ENCODE measurements at regions not wholly inside any gene's neighbourhood (a gene's known extent, or its start where the extent isn't known, plus 50 kb on each side); places are given as distances from the start of the nearest gene placed in this dataset.
A peak's percentile ranks its signal among the peaks of the same experiment; 100 is the strongest.

DNA sequence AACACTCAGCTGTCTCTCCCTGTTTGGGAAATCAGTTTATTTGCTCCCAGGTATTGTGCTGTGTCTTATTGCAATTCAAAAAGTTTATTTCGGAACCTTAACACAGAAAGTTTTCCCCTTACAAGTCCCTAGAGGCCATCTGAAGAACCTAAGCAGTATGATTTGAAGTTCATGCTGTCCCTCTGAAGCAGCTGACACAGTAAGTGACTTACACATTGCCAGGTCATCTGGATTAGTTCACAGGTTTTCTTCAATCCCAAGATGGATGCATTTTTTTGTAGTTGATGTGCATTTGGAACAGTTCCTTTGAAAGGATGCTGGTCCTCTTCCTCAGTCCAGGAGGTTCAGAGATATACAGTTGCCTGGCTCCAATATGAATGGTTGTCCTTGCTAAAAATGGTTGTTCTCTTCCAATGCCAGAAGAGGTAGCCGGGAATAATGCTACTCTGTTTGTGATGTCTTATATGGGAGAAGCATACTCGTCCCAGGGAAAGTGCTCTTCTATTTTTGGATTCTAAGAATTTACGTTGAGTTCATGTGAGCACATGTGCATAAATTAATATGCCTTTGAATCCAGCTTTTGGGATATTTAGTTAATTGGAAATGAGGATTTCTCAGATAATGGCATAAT lies 183.5 kb upstream of the PHYHIPL start:
- DNase-seq (ENCODE audit: low spot score) (no peak), ATAC-seq (no peak)
- ChIA-PET CTCF (no interaction called here), POLR2A (no interaction called here)
- TF ChIP-seq GTF2I (CRISPR knock-in tag; conservative IDR thresholded peaks at IDR 0.05), result no peak
- TF ChIP-seq SP1 (CRISPR knock-in tag; conservative IDR thresholded peaks at IDR 0.05), result no peak
- peaks cover 18% of the 10 kb centered on the region for H3K36me3 Mint-ChIP-seq
- H3K9me3 Mint-ChIP-seq, result peaks cover 27% of the 10 kb centered on the region
- peaks cover 3% of the 10 kb centered on the region; the same call in 1 of the 2 replicates for H3K4me1 Mint-ChIP-seq
- no peak overlapping the region for H3K27ac Mint-ChIP-seq
- H3K4me3 Mint-ChIP-seq, result no peak overlapping the region
- H3K27me3 Mint-ChIP-seq (ENCODE audit: low read depth), result no peaks in the 10 kb centered on the region

DNA sequence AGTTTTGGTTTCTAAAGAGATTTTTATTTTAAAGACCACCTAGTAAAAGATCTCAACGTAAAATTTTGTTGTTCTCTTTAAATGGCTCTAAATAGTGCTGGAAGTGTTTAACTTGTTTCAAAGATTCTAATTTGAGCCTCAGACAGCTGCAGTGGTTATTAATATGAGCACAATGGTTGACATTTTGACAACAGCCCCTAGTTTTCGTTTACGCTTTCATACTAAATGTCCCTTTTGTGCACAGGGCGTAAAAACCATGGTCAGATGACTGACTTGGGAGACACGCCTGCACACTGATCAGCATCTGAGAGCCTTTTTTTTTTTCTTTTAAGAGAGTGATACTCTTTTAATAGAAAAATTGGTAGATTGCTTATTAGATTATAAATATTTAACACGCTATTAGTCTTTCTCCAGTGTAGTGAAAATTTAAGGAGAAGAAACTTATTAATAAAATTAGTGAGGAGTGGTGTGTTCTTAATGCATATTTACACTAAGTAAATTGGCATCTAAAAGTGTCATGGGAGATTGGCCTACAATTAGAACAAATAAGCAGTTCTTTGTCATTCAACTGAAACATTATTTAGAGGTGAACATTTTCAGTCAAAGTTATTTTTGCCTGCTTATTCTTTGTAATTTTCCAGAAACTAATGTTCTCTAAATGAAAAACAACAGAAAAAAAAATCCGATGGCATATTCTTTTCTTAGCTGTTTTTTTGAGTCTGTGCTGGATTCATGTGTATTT lies 182.8 kb upstream of the PHYHIPL start:
- peaks cover 18% of the 10 kb centered on the region for H3K36me3 Mint-ChIP-seq
- H3K27ac Mint-ChIP-seq, result no peak overlapping the region
- ATAC-seq, result no peak
- peaks cover 3% of the 10 kb centered on the region; the same call in 1 of the 2 replicates for H3K4me1 Mint-ChIP-seq
- H3K4me3 Mint-ChIP-seq, result no peak overlapping the region
- ChIA-PET POLR2A (no interaction called here), CTCF (interaction anchor here (1.0 kb wide), 1 partner anchor 19 kb away, joined by 5 read pairs; no protein-coding TSS in a partner anchor)
- TF ChIP-seq FOXP1 (CRISPR knock-in tag; IDR thresholded peaks at IDR 0.05; ENCODE audit: borderline replicate concordance), result no peak
- TF ChIP-seq TCF7 (CRISPR knock-in tag; IDR thresholded peaks at IDR 0.05; ENCODE audit: low read depth), result no peak
- TF ChIP-seq, protein P1, sequence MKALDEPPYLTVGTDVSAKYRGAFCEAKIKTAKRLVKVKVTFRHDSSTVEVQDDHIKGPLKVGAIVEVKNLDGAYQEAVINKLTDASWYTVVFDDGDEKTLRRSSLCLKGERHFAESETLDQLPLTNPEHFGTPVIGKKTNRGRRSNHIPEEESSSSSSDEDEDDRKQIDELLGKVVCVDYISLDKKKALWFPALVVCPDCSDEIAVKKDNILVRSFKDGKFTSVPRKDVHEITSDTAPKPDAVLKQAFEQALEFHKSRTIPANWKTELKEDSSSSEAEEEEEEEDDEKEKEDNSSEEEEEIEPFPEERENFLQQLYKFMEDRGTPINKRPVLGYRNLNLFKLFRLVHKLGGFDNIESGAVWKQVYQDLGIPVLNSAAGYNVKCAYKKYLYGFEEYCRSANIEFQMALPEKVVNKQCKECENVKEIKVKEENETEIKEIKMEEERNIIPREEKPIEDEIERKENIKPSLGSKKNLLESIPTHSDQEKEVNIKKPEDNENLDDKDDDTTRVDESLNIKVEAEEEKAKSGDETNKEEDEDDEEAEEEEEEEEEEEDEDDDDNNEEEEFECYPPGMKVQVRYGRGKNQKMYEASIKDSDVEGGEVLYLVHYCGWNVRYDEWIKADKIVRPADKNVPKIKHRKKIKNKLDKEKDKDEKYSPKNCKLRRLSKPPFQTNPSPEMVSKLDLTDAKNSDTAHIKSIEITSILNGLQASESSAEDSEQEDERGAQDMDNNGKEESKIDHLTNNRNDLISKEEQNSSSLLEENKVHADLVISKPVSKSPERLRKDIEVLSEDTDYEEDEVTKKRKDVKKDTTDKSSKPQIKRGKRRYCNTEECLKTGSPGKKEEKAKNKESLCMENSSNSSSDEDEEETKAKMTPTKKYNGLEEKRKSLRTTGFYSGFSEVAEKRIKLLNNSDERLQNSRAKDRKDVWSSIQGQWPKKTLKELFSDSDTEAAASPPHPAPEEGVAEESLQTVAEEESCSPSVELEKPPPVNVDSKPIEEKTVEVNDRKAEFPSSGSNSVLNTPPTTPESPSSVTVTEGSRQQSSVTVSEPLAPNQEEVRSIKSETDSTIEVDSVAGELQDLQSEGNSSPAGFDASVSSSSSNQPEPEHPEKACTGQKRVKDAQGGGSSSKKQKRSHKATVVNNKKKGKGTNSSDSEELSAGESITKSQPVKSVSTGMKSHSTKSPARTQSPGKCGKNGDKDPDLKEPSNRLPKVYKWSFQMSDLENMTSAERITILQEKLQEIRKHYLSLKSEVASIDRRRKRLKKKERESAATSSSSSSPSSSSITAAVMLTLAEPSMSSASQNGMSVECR (CRISPR knock-in tag; IDR thresholded peaks at IDR 0.05; ENCODE audit: borderline replicate concordance), result no peak
- H3K27me3 Mint-ChIP-seq (ENCODE audit: low read depth), result no peaks in the 10 kb centered on the region
- peaks cover 27% of the 10 kb centered on the region for H3K9me3 Mint-ChIP-seq
- DNase-seq (ENCODE audit: low spot score), result no peak

DNA sequence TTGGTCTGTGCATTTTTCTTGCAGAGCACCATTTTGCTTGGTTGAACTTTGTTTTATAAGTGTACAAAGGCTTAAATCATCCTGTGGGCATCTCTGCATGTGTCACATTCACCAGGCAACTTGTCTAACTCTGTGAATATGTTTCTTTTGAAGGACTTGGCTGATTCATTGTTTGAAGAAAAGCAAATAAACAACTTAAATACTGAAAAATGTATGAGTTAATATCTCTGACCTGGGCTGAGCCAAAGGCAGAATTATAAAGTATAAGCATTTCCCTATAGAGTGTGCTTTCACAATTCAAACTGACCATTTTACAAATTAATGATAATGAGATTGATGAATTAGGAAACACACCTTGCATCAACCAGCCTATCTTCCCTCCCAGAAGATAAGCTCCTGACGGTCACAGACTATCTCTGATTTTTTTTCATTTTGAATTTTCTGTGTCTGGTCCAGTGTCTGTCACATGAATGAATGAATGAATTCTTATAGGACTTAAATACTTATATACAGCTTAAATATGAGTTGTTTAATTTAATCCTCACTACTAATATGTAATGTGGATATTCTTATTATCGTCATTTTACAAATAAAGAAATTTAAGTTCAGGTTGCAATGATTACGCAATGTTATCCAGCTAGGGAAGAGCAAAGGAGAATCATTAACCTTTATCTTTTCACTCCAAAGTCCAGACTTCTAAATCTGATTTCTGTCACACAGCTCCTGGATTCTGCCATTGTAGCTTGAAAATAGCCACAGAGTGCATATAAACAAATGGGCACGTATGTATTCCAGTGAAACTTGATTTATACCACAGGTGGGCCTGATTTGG lies 182.0 kb upstream of the PHYHIPL start:
- ChIA-PET CTCF (interaction anchor here (1.0 kb wide), 1 partner anchor 20 kb away, joined by 5 read pairs; no protein-coding TSS in a partner anchor), POLR2A (no interaction called here)
- peaks cover 19% of the 10 kb centered on the region for H3K9me3 Mint-ChIP-seq
- peaks cover 3% of the 10 kb centered on the region; the same call in 1 of the 2 replicates for H3K4me1 Mint-ChIP-seq
- 0 out of 2 replicates have a peak, but pooled peaks have one; percentile 28 for TF ChIP-seq GABPB1 (CRISPR knock-in tag; IDR thresholded peaks at IDR 0.05)
- TF ChIP-seq, protein P2, sequence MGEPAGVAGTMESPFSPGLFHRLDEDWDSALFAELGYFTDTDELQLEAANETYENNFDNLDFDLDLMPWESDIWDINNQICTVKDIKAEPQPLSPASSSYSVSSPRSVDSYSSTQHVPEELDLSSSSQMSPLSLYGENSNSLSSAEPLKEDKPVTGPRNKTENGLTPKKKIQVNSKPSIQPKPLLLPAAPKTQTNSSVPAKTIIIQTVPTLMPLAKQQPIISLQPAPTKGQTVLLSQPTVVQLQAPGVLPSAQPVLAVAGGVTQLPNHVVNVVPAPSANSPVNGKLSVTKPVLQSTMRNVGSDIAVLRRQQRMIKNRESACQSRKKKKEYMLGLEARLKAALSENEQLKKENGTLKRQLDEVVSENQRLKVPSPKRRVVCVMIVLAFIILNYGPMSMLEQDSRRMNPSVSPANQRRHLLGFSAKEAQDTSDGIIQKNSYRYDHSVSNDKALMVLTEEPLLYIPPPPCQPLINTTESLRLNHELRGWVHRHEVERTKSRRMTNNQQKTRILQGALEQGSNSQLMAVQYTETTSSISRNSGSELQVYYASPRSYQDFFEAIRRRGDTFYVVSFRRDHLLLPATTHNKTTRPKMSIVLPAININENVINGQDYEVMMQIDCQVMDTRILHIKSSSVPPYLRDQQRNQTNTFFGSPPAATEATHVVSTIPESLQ (CRISPR knock-in tag; IDR thresholded peaks at IDR 0.05), result no peak
- TF ChIP-seq, protein P3, sequence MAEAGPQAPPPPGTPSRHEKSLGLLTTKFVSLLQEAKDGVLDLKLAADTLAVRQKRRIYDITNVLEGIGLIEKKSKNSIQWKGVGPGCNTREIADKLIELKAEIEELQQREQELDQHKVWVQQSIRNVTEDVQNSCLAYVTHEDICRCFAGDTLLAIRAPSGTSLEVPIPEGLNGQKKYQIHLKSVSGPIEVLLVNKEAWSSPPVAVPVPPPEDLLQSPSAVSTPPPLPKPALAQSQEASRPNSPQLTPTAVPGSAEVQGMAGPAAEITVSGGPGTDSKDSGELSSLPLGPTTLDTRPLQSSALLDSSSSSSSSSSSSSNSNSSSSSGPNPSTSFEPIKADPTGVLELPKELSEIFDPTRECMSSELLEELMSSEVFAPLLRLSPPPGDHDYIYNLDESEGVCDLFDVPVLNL (CRISPR knock-in tag; IDR thresholded peaks at IDR 0.05; ENCODE audit: borderline replicate concordance, low read depth), result no peak
- TF ChIP-seq, protein P4, sequence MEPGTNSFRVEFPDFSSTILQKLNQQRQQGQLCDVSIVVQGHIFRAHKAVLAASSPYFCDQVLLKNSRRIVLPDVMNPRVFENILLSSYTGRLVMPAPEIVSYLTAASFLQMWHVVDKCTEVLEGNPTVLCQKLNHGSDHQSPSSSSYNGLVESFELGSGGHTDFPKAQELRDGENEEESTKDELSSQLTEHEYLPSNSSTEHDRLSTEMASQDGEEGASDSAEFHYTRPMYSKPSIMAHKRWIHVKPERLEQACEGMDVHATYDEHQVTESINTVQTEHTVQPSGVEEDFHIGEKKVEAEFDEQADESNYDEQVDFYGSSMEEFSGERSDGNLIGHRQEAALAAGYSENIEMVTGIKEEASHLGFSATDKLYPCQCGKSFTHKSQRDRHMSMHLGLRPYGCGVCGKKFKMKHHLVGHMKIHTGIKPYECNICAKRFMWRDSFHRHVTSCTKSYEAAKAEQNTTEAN (CRISPR knock-in tag; IDR thresholded peaks at IDR 0.05), result no peak
- TF ChIP-seq, protein P5, sequence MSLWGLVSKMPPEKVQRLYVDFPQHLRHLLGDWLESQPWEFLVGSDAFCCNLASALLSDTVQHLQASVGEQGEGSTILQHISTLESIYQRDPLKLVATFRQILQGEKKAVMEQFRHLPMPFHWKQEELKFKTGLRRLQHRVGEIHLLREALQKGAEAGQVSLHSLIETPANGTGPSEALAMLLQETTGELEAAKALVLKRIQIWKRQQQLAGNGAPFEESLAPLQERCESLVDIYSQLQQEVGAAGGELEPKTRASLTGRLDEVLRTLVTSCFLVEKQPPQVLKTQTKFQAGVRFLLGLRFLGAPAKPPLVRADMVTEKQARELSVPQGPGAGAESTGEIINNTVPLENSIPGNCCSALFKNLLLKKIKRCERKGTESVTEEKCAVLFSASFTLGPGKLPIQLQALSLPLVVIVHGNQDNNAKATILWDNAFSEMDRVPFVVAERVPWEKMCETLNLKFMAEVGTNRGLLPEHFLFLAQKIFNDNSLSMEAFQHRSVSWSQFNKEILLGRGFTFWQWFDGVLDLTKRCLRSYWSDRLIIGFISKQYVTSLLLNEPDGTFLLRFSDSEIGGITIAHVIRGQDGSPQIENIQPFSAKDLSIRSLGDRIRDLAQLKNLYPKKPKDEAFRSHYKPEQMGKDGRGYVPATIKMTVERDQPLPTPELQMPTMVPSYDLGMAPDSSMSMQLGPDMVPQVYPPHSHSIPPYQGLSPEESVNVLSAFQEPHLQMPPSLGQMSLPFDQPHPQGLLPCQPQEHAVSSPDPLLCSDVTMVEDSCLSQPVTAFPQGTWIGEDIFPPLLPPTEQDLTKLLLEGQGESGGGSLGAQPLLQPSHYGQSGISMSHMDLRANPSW (CRISPR knock-in tag; conservative IDR thresholded peaks at IDR 0.05; ENCODE audit: low read depth), result no peak
- ATAC-seq, result no peak
- H3K27me3 Mint-ChIP-seq (ENCODE audit: low read depth), result no peaks in the 10 kb centered on the region
- no peak overlapping the region for H3K4me3 Mint-ChIP-seq
- H3K27ac Mint-ChIP-seq, result no peak overlapping the region
- DNase-seq (ENCODE audit: low spot score), result no peak
- H3K36me3 Mint-ChIP-seq, result peaks cover 12% of the 10 kb centered on the region
